GM12878 (cell line): ENCODE measurements at regions not wholly inside any gene's neighbourhood (a gene's known extent, or its start where the extent isn't known, plus 50 kb on each side); places are given as distances from the start of the nearest gene placed in this dataset.

Experiments
- BCLAF1 ChIP-seq: fragments of 450-650 bp; IDR thresholded peaks from 2 replicates; pipeline ENCODE4 v1.6.1; 2017; ENCODE audit warnings: antibody characterized with exemption, mild to moderate bottlenecking, moderate library complexity
- CHD1 ChIP-seq: IDR thresholded peaks from 2 replicates; pipeline ENCODE4 v1.6.1; 2012; ENCODE audit warnings: low read depth, low read length, improper control_type of control experiment
- CREM ChIP-seq: IDR thresholded peaks from 2 replicates; pipeline ENCODE4 v1.6.1; 2014; ENCODE audit warnings: antibody characterized with exemption, low read depth
- MEF2B ChIP-seq: fragments of 450-650 bp; IDR thresholded peaks from 2 replicates; pipeline ENCODE4 v1.6.1; 2018; ENCODE audit warnings: mild to moderate bottlenecking, moderate library complexity; ENCODE audit not compliant: partially characterized antibody, poor library complexity, severe bottlenecking
- NFYA ChIP-seq: IDR thresholded peaks from 2 replicates; pipeline ENCODE4 v1.6.1; 2011; ENCODE audit warnings: low read depth, mild to moderate bottlenecking, low read length, improper control_type of control experiment, borderline replicate concordance
- NFYB ChIP-seq: IDR thresholded peaks from 2 replicates; pipeline ENCODE4 v1.6.1; 2011; ENCODE audit warnings: low read depth, mild to moderate bottlenecking, low read length, improper control_type of control experiment, moderate library complexity; ENCODE audit not compliant: insufficient read depth
- ZNF384 ChIP-seq: IDR thresholded peaks from 2 replicates; pipeline ENCODE4 v1.6.1; 2012; ENCODE audit warnings: low read depth, mild to moderate bottlenecking, low read length, improper control_type of control experiment, borderline replicate concordance
- ZNF687 ChIP-seq: fragments of 450-650 bp; IDR thresholded peaks from 2 replicates; pipeline ENCODE4 v1.6.1; 2017; ENCODE audit warnings: mild to moderate bottlenecking, moderate library complexity
- TF ChIP-seq, protein P1 (sequence below): fragments of 450-650 bp; IDR thresholded peaks from 2 replicates; pipeline ENCODE4 v1.6.1; 2017; ENCODE audit warnings: low read depth, mild to moderate bottlenecking, moderate library complexity

DNA sequence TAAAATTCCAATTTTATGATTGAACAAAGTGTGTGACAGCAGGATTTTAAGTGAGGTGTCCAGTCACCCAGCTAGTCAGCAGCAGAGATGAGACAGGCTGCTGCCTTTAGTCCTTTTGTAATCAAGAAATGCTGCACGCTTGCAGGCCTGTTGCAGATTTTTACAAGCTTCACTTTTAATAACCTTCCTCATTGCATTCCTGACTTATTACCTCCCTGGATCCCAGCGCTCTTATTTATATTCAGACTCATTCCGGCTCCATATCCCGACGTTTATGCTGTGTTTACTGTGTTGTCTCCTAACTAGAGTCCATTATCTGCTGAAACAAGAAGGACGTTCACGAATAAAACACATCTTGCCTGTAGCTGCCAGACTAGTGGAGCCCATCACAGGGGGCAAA is 442.5 kb upstream of the KLHL29 start (continued):
- no peak for TF ChIP-seq CREM
- no peak for TF ChIP-seq BCLAF1
- TF ChIP-seq ZNF687 = no peak
- no peak for TF ChIP-seq NFYA
- TF ChIP-seq, protein P1, sequence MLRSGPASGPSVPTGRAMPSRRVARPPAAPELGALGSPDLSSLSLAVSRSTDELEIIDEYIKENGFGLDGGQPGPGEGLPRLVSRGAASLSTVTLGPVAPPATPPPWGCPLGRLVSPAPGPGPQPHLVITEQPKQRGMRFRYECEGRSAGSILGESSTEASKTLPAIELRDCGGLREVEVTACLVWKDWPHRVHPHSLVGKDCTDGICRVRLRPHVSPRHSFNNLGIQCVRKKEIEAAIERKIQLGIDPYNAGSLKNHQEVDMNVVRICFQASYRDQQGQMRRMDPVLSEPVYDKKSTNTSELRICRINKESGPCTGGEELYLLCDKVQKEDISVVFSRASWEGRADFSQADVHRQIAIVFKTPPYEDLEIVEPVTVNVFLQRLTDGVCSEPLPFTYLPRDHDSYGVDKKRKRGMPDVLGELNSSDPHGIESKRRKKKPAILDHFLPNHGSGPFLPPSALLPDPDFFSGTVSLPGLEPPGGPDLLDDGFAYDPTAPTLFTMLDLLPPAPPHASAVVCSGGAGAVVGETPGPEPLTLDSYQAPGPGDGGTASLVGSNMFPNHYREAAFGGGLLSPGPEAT = no peak
- TF ChIP-seq ZNF384 = no peak
- no peak for TF ChIP-seq CHD1
- no peak for TF ChIP-seq NFYB
- TF ChIP-seq MEF2B = no peak
